GM06990 (cell line): ENCODE measurements at regions not wholly inside any gene's neighbourhood (a gene's known extent, or its start where the extent isn't known, plus 50 kb on each side); places are given as distances from the start of the nearest gene placed in this dataset.

Experiments used
- DNase-seq: peaks from one replicate; pipeline ENCODE4 v3.0.0-alpha.2; 2011; ENCODE audit not compliant: insufficient read length; ENCODE audit errors: extremely low read depth
- H3K27me3 ChIP-seq: replicated peaks from 2 replicates; pipeline ENCODE4 v1.6.0; 2011; ENCODE audit warnings: low read length; ENCODE audit not compliant: control insufficient read depth, insufficient read depth
- H3K36me3 ChIP-seq: 2 replicates; pipeline ENCODE4 v1.5.1; 2011; ENCODE audit warnings: low read length; ENCODE audit not compliant: control insufficient read depth, insufficient read depth
- H3K4me3 ChIP-seq: replicated peaks from 2 replicates; pipeline ENCODE4 v1.5.1; 2011; ENCODE audit warnings: low read depth, mild to moderate bottlenecking, control low read depth, low read length
- CTCF ChIP-seq: IDR thresholded peaks from 2 replicates; pipeline ENCODE4 v1.5.1; 2011; ENCODE audit warnings: low read length, control low read depth, mild to moderate bottlenecking, inconsistent platforms; ENCODE audit not compliant: insufficient read depth, poor library complexity, severe bottlenecking

GRCh38 chr16:27698746-27699145 lies 148.8 kb downstream of the KATNIP start:
- TF ChIP-seq CTCF, result no peak
- Histone ChIP-seq H3K27me3 (no peaks in the 10 kb centered on the region), H3K4me3 (no peak overlapping the region), H3K36me3 (peaks cover 2% of the 10 kb centered on the region)
- no peak for DNase-seq

DNA sequence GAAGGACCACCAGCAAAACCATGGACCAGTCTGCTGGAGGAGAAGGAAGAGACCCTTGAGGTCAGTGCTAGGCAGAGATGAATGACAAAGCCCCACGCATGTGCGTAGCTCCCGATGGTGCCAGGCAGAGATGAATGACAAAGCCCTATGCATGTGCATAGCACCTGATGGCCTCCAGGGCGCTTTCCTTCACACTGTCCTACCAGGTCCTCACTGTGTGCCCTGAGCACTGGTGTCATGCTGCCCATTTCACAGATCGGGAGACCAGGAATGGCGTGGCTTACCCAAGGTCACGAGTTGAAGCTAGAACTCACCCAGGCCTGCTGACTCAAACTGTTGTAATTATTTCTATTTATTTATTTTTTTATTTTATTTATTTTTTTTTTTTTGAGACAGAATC lies 149.6 kb downstream of the KATNIP start:
- peaks cover 2% of the 10 kb centered on the region for H3K36me3 ChIP-seq
- H3K27me3 ChIP-seq, result no peaks in the 10 kb centered on the region
- TF ChIP-seq CTCF, result no peak
- no peak overlapping the region for H3K4me3 ChIP-seq
- DNase-seq, result no peak

GRCh38 chr16:27700304-27700995 lies 150.5 kb downstream of the KATNIP start:
- H3K4me3 ChIP-seq, result no peak overlapping the region
- no peak for DNase-seq
- no peak for TF ChIP-seq CTCF
- no peaks in the 10 kb centered on the region for H3K27me3 ChIP-seq
- H3K36me3 ChIP-seq, result peaks cover 2% of the 10 kb centered on the region

DNA sequence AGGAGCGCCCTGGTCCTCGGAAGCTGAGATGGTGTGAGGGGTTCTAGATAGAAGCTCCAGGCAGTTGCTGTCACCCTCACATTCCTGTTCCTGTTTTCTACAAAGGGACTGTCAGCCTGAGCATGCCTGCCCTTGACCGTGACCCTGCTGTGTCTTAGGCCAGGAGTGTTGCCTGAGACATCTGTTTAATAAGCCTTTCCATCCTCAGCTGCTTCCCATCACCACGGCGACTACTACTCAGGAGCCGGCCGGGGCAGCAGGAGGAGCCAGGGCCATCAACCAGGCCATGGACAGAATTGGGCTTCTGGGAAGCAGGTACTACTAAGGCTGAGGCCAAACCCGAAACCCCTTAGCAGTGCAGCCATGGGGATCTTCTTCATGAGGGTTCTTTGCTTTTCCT lies 151.4 kb downstream of the KATNIP start:
- no peak for DNase-seq
- no peak for TF ChIP-seq CTCF
- no peak overlapping the region for H3K4me3 ChIP-seq
- peaks cover 2% of the 10 kb centered on the region for H3K36me3 ChIP-seq
- H3K27me3 ChIP-seq, result no peaks in the 10 kb centered on the region

DNA sequence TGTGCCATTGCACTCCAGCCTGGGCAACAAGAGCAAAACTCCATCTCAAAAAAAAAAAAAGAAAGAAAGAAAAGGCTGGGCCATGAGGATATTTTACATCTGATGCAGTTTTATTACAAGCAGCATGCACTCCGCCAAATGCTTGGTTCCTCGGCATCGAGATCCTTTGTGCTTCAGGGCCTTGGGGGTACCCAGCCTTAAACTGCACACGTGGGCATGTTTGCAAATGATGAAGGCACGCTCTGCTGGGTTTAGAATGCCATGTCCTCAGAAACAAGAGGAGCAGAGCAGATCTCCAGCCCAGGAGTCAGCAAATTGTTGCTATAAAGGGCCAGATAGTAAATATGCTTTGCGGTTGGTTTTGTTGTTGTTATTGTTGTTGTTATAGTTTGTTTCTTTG lies 153.2 kb downstream of the KATNIP start:
- no peak for DNase-seq
- H3K27me3 ChIP-seq, result no peaks in the 10 kb centered on the region
- no peak for TF ChIP-seq CTCF
- H3K36me3 ChIP-seq, result peaks cover 2% of the 10 kb centered on the region
- H3K4me3 ChIP-seq, result no peak overlapping the region

GRCh38 chr16:27703545-27703944 lies 153.6 kb downstream of the KATNIP start:
- no peak for DNase-seq
- Histone ChIP-seq H3K4me3 (no peak overlapping the region), H3K27me3 (no peaks in the 10 kb centered on the region), H3K36me3 (peaks cover 2% of the 10 kb centered on the region)
- TF ChIP-seq CTCF, result no peak
